OCI-LY1 (cell line): ENCODE measurements at regions not wholly inside any gene's neighbourhood (a gene's known extent, or its start where the extent isn't known, plus 50 kb on each side); places are given as distances from the start of the nearest gene placed in this dataset.

ENCODE experiments used
- CTCF ChIP-seq: fragments of 200-600 bp; sonication (generic), shearing (Covaris generic); IDR thresholded peaks from 2 replicates; pipeline ENCODE4 v1.5.1; 2017; ENCODE audit warnings: mild to moderate bottlenecking, antibody characterized with exemption, low read length, moderate library complexity, mixed read lengths
- EZH2 ChIP-seq: fragments of 200-600 bp; sonication (generic), shearing (Covaris generic); IDR thresholded peaks from 2 replicates; pipeline ENCODE4 v1.8.0; 2017; ENCODE audit warnings: borderline replicate concordance, mixed run types, mild to moderate bottlenecking, antibody characterized with exemption, low read length, moderate library complexity, mixed read lengths

- TF ChIP-seq CTCF (no peak), EZH2 (no peak)
Measured at GRCh38 chr21:27808923-27809322, 842.0 kb upstream of the ADAMTS5 start.
